CD14-positive monocyte (primary cell): ENCODE measurements at regions not wholly inside any gene's neighbourhood (a gene's known extent, or its start where the extent isn't known, plus 50 kb on each side); places are given as distances from the start of the nearest gene placed in this dataset.

Source experiments
- DNase-seq, 3 donors: peaks; one replicate each; pipeline ENCODE4 v3.0.0-alpha.2; 2011 to 2022
- H2AFZ ChIP-seq: 2 replicates; pipeline ENCODE4 v1.6.0; 2012; ENCODE audit warnings: mild to moderate bottlenecking, low read depth, low read length, inconsistent platforms; ENCODE audit not compliant: insufficient read depth, poor library complexity, severe bottlenecking
- H3K27ac ChIP-seq, 2 donors: 1 replicate in 1 of 2; 2 replicates in 1 of 2; pipeline ENCODE4 v1.5.1; 2012 to 2013; ENCODE audit warnings: low read length in 2 of 2, control low read depth in 1 of 2, inconsistent platforms in 1 of 2, low read depth in 1 of 2, mild to moderate bottlenecking in 1 of 2
- H3K27me3 ChIP-seq, 2 donors: one replicate each; pipeline versions ENCODE4 v1.6.0 to v1.6.1; 2011 to 2013; ENCODE audit warnings: low read length in 2 of 2; ENCODE audit not compliant: control insufficient read depth in 2 of 2, insufficient read depth in 2 of 2
- H3K36me3 ChIP-seq, 2 donors: replicated peaks in 1 of 2; 1 replicate in 1 of 2; 2 replicates in 1 of 2; pipeline versions ENCODE4 v1.5.1 to v1.6.1; 2012 to 2013; ENCODE audit warnings: low read length in 2 of 2, control low read depth in 1 of 2, inconsistent platforms in 1 of 2, mild to moderate bottlenecking in 1 of 2; ENCODE audit not compliant: insufficient read depth in 2 of 2, control insufficient read depth in 1 of 2
- H3K4me1 ChIP-seq, 2 donors: 1 replicate in 1 of 2; 2 replicates in 1 of 2; pipeline versions ENCODE4 v1.5.1 to v1.6.1; 2012 to 2013; ENCODE audit warnings: low read length in 2 of 2, control low read depth in 1 of 2, inconsistent platforms in 1 of 2, mild to moderate bottlenecking in 1 of 2, moderate library complexity in 1 of 2; ENCODE audit not compliant: insufficient read depth in 2 of 2, control insufficient read depth in 1 of 2
- H3K4me2 ChIP-seq: replicated peaks from 2 replicates; pipeline ENCODE3; 2012; ENCODE audit warnings: low read length, moderate library complexity, mild to moderate bottlenecking; ENCODE audit not compliant: poor library complexity, severe bottlenecking; ENCODE audit errors: extremely low read depth
- H3K4me3 ChIP-seq, 3 experiments: fragments of 200-600 bp in 1 of 3; sonication (generic) in 1 of 3; replicated peaks in 1 of 3; 1 replicate in 2 of 3; 2 replicates in 1 of 3; pipeline ENCODE4 v1.5.1; 2011 to 2013; ENCODE audit warnings: low read length in 3 of 3, mild to moderate bottlenecking in 3 of 3, control low read depth in 2 of 3, low read depth in 2 of 3, inconsistent platforms in 1 of 3, moderate library complexity in 1 of 3
- H3K79me2 ChIP-seq: 2 replicates; pipeline ENCODE4 v1.6.0; 2012; ENCODE audit warnings: mild to moderate bottlenecking, control low read depth, inconsistent platforms, low read length, moderate library complexity; ENCODE audit not compliant: insufficient read depth
- H3K9ac ChIP-seq: 2 replicates; pipeline ENCODE4 v1.6.0; 2017; ENCODE audit warnings: low read length, mild to moderate bottlenecking; ENCODE audit not compliant: insufficient read depth, poor library complexity, severe bottlenecking
- H3K9me3 ChIP-seq, 2 donors: replicated peaks in 1 of 2; 1 replicate in 1 of 2; 2 replicates in 1 of 2; pipeline versions ENCODE4 v1.5.1 to v1.6.1; 2012 to 2013; ENCODE audit warnings: low read length in 2 of 2, control low read depth in 1 of 2; ENCODE audit not compliant: control insufficient read depth in 1 of 2, insufficient read depth in 1 of 2
- H4K20me1 ChIP-seq: 2 replicates; pipeline ENCODE4 v1.6.0; 2012; ENCODE audit warnings: mild to moderate bottlenecking, low read length, control low read depth, moderate library complexity; ENCODE audit not compliant: insufficient read depth
- H3K27ac Mint-ChIP-seq, 7 donors: one replicate each; pipeline ENCODE4 v1.8.0; 2020; ENCODE audit warnings: mild to moderate bottlenecking in 7 of 7, mixed read lengths in 7 of 7, moderate library complexity in 6 of 7, inconsistent platforms in 2 of 7
- H3K27me3 Mint-ChIP-seq, 3 donors: one replicate each; pipeline ENCODE4 v1.8.0; 2021 to 2022; ENCODE audit warnings: low read depth in 3 of 3, mild to moderate bottlenecking in 3 of 3, mixed read lengths in 3 of 3, moderate library complexity in 3 of 3, inconsistent platforms in 1 of 3
- H3K36me3 Mint-ChIP-seq, 2 donors: one replicate each; pipeline ENCODE4 v1.8.0; 2020; ENCODE audit warnings: mixed read lengths in 2 of 2, inconsistent platforms in 1 of 2, mild to moderate bottlenecking in 1 of 2
- H3K4me1 Mint-ChIP-seq: one replicate; pipeline ENCODE4 v1.8.0; 2020; ENCODE audit warnings: mild to moderate bottlenecking, mixed read lengths
- H3K4me3 Mint-ChIP-seq, 2 donors: one replicate each; pipeline ENCODE4 v1.8.0; 2020; ENCODE audit warnings: mild to moderate bottlenecking in 2 of 2, mixed read lengths in 2 of 2, moderate library complexity in 1 of 2
- H3K9me3 Mint-ChIP-seq, 7 donors: one replicate each; pipeline ENCODE4 v1.8.0; 2020 to 2022; ENCODE audit warnings: mixed read lengths in 7 of 7, mild to moderate bottlenecking in 6 of 7, moderate library complexity in 6 of 7, inconsistent platforms in 2 of 7
- CTCF ChIP-seq: fragments of 200-600 bp; IDR thresholded peaks from one replicate; pipeline ENCODE4 v1.8.0; 2022; ENCODE audit warnings: antibody characterized with exemption, mild to moderate bottlenecking
- WGBS: methylation state at CpG from one replicate; pipeline ENCODE4 v1.1.5; 2013; ENCODE audit warnings: missing lambda C conversion rate; ENCODE audit not compliant: insufficient coverage; 5-methylcytosine and 5-hydroxymethylcytosine counted together
- intact Hi-C, 2 donors: fragments of 100-400 bp; cut with micrococcal nuclease; formaldehyde crosslinking; loops; one replicate each; pipeline versions ENCODE4 v1.15.0 to v1.15.1; 2023

- H3K9me3 ChIP-seq = no peaks in the 10 kb centered on the region
- H3K4me2 ChIP-seq = no peak overlapping the region
- peaks cover 0 to 6% (median 1%) of the 10 kb centered on the region in 7 donors for H3K9me3 Mint-ChIP-seq
- no peaks in the 10 kb centered on the region for H3K36me3 ChIP-seq
- no peak overlapping the region for H3K27ac Mint-ChIP-seq
- WGBS = 100% methylated on average over 1 of the region's 4 CpGs
- H2AFZ ChIP-seq = no peak overlapping the region
- no peaks in the 10 kb centered on the region for H3K79me2 ChIP-seq
- intact Hi-C loops = no loop called here
- H3K4me1 ChIP-seq = no peaks in the 10 kb centered on the region
- H3K27me3 Mint-ChIP-seq = peaks cover 0 to 2% (median 1%) of the 10 kb centered on the region in 3 donors
- H4K20me1 ChIP-seq = no peaks in the 10 kb centered on the region
- no peak overlapping the region for H3K9ac ChIP-seq
- no peaks in the 10 kb centered on the region for H3K27me3 ChIP-seq
- H3K4me3 Mint-ChIP-seq = no peak overlapping the region
- no peaks in the 10 kb centered on the region for H3K36me3 Mint-ChIP-seq
- H3K27ac ChIP-seq = no peak overlapping the region
- TF ChIP-seq CTCF = no peak
- H3K4me1 Mint-ChIP-seq = no peaks in the 10 kb centered on the region
- H3K4me3 ChIP-seq = no peak overlapping the region
- DNase-seq = no peak
Observed at GRCh38 chrX:114051667-114052315, 532.1 kb upstream of the HTR2C start.

DNA sequence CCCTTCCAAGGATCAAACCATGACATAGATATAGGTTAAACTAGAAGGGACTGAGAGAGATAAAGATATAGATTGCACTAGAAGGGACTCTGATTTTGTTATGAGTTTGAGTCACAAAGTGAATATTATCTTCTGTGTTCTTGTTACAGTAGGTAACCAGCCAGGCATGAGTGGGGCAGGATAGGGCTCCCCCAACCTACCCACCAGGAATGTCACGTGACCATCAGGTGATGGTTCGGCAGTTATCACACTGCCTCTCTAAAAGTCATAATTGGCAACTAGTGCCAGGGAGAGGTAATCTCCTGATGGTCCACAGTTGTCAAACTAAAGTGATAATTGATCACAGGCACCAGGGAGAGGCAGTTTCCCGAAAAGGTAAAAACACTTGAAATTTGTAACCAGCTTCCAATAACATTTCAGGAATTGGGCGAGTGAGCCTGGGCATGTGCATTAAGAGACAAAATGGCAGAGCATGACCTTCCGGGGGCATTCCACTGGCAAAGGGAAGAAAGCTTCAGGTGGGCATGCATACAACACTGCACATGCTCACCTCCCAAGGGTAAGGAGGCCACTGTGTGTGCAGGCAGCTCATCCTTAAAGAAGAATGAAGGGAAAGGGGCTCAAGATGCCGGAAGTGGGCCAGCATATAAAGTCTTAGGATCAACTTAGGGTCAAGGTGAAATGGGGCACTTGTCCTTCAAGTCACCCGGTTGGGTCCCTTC, 533.6 kb upstream of the HTR2C start:
- WGBS = no CpG with 5 or more reads among the region's 7 CpGs
- no peak overlapping the region for H3K4me3 Mint-ChIP-seq
- H3K27ac Mint-ChIP-seq = peak overlapping the region in 1 of 7 donors; percentile 73
- Histone ChIP-seq H3K27ac (no peak overlapping the region), H3K9ac (no peak overlapping the region), H2AFZ (no peak overlapping the region), H3K4me2 (no peak overlapping the region), H4K20me1 (no peaks in the 10 kb centered on the region), H3K79me2 (no peaks in the 10 kb centered on the region), H3K27me3 (no peaks in the 10 kb centered on the region), H3K9me3 (no peaks in the 10 kb centered on the region), H3K36me3 (no peaks in the 10 kb centered on the region), H3K4me1 (no peaks in the 10 kb centered on the region), H3K4me3 (no peak overlapping the region)
- H3K27me3 Mint-ChIP-seq = peaks cover 0 to 2% (median 1%) of the 10 kb centered on the region in 3 donors
- intact Hi-C loops = no loop called here
- DNase-seq = no peak
- no peaks in the 10 kb centered on the region for H3K4me1 Mint-ChIP-seq
- H3K9me3 Mint-ChIP-seq = peaks cover 0 to 6% (median 1%) of the 10 kb centered on the region in 7 donors
- no peaks in the 10 kb centered on the region for H3K36me3 Mint-ChIP-seq
- no peak for TF ChIP-seq CTCF
